Astrocyte (in vitro differentiated cells and primary cell): ENCODE measurements at regions not wholly inside any gene's neighbourhood (a gene's known extent, or its start where the extent isn't known, plus 50 kb on each side); places are given as distances from the start of the nearest gene placed in this dataset.

Source experiments
- DNase-seq: peaks from one replicate; pipeline ENCODE4 v3.0.0-alpha.2; 2010; ENCODE audit warnings: low read depth
- FAIRE-seq: peaks from 2 replicates; lab custom pipeline; 2011; peaks lifted over from hg19 to GRCh38; lab: Jason Lieb, UNC
- H2AFZ ChIP-seq: 2 replicates; pipeline ENCODE4 v1.6.0; 2012; ENCODE audit warnings: low read depth, low read length, inconsistent platforms
- H3K27ac ChIP-seq: 2 replicates; pipeline ENCODE4 v1.5.1; 2011; ENCODE audit warnings: low read depth, low read length, inconsistent platforms
- H3K27me3 ChIP-seq: 2 replicates; pipeline ENCODE4 v1.6.0; 2011; ENCODE audit warnings: low read length, inconsistent platforms; ENCODE audit not compliant: insufficient read depth
- H3K36me3 ChIP-seq: 2 replicates; pipeline ENCODE4 v1.5.1; 2011; ENCODE audit warnings: low read length, inconsistent platforms; ENCODE audit not compliant: insufficient read depth
- H3K4me1 ChIP-seq: 2 replicates; pipeline ENCODE4 v1.5.1; 2011; ENCODE audit warnings: low read length, inconsistent platforms; ENCODE audit not compliant: insufficient read depth
- H3K4me2 ChIP-seq: 2 replicates; pipeline ENCODE4 v1.6.0; 2012; ENCODE audit warnings: low read length, inconsistent platforms
- H3K4me3 ChIP-seq: 2 replicates; pipeline ENCODE4 v1.5.1; 2011; ENCODE audit warnings: low read depth, mild to moderate bottlenecking, low read length, inconsistent platforms; ENCODE audit not compliant: insufficient read depth
- H3K79me2 ChIP-seq: 2 replicates; pipeline ENCODE4 v1.6.0; 2012; ENCODE audit warnings: mild to moderate bottlenecking, low read length, inconsistent platforms; ENCODE audit not compliant: insufficient read depth
- H3K9ac ChIP-seq: 2 replicates; pipeline ENCODE4 v1.6.0; 2012; ENCODE audit warnings: mild to moderate bottlenecking, low read length, inconsistent platforms
- H3K9me3 ChIP-seq: 2 replicates; pipeline ENCODE4 v1.5.1; 2012; ENCODE audit warnings: low read depth, mild to moderate bottlenecking, low read length, inconsistent platforms; ENCODE audit not compliant: insufficient read depth
- H4K20me1 ChIP-seq: 2 replicates; pipeline ENCODE4 v1.6.0; 2012; ENCODE audit warnings: low read length, inconsistent platforms; ENCODE audit not compliant: insufficient read depth
- H3K27ac Mint-ChIP-seq: one replicate; pipeline ENCODE4 v1.8.0; 2021; ENCODE audit warnings: mild to moderate bottlenecking, mixed read lengths; ENCODE audit not compliant: unreplicated experiment
- H3K27me3 Mint-ChIP-seq: one replicate; pipeline ENCODE4 v1.8.0; 2021; ENCODE audit warnings: low read depth, mixed read lengths; ENCODE audit not compliant: unreplicated experiment
- H3K36me3 Mint-ChIP-seq: one replicate; pipeline ENCODE4 v1.8.0; 2021; ENCODE audit warnings: low read depth, mixed read lengths; ENCODE audit not compliant: unreplicated experiment
- H3K4me1 Mint-ChIP-seq: one replicate; pipeline ENCODE4 v1.8.0; 2021; ENCODE audit warnings: low read depth, mixed read lengths; ENCODE audit not compliant: unreplicated experiment
- H3K4me3 Mint-ChIP-seq: one replicate; pipeline ENCODE4 v1.8.0; 2021; ENCODE audit warnings: mild to moderate bottlenecking, moderate library complexity, mixed read lengths; ENCODE audit not compliant: unreplicated experiment
- H3K9me3 Mint-ChIP-seq: one replicate; pipeline ENCODE4 v1.8.0; 2021; ENCODE audit warnings: mild to moderate bottlenecking, mixed read lengths; ENCODE audit not compliant: unreplicated experiment
- EZH2 ChIP-seq: IDR thresholded peaks from 2 replicates; pipeline ENCODE4 v1.6.1; 2012; ENCODE audit warnings: mild to moderate bottlenecking, low read length, inconsistent platforms; ENCODE audit not compliant: insufficient read depth
- TF ChIP-seq, protein P1 (sequence below): IDR thresholded peaks from 2 replicates; pipeline ENCODE4 v1.5.1; 2011; ENCODE audit warnings: low read depth, mild to moderate bottlenecking, inconsistent platforms, low read length, moderate library complexity; ENCODE audit not compliant: insufficient read depth

DNA sequence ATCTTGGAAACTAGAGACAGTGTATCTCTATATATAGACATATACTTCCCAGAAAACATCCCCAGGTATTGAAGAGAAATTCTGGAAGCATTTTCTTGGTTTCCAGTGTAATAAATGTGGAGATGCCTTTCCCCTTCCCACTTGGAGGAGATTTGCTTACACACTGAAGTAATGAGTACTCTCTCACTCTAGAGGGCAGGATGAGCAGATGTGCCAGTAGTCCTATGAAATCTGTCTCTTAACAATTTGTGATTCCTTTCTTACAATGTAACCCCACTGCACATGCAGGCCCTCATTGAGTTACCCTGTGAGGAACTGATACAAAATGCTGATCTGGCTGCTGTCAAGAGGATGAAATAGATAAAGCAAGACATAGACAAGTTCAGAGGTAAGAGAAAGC, 567.2 kb downstream of the SLCO4C1 start:
- Mint-ChIP-seq H3K9me3 (no peaks in the 10 kb centered on the region), H3K36me3 (no peaks in the 10 kb centered on the region), H3K4me3 (no peak overlapping the region), H3K27ac (no peak overlapping the region), H3K4me1 (no peaks in the 10 kb centered on the region), H3K27me3 (no peaks in the 10 kb centered on the region)
- no peak for FAIRE-seq
- H3K4me2 ChIP-seq: no peak overlapping the region
- H3K9me3 ChIP-seq: no peaks in the 10 kb centered on the region
- H3K9ac ChIP-seq: no peak overlapping the region
- H4K20me1 ChIP-seq: no peaks in the 10 kb centered on the region
- H3K79me2 ChIP-seq: no peaks in the 10 kb centered on the region
- no peak overlapping the region for H2AFZ ChIP-seq
- H3K27me3 ChIP-seq: no peaks in the 10 kb centered on the region
- H3K27ac ChIP-seq: no peak overlapping the region
- H3K4me1 ChIP-seq: no peaks in the 10 kb centered on the region
- TF ChIP-seq EZH2: no peak
- TF ChIP-seq, protein P1, sequence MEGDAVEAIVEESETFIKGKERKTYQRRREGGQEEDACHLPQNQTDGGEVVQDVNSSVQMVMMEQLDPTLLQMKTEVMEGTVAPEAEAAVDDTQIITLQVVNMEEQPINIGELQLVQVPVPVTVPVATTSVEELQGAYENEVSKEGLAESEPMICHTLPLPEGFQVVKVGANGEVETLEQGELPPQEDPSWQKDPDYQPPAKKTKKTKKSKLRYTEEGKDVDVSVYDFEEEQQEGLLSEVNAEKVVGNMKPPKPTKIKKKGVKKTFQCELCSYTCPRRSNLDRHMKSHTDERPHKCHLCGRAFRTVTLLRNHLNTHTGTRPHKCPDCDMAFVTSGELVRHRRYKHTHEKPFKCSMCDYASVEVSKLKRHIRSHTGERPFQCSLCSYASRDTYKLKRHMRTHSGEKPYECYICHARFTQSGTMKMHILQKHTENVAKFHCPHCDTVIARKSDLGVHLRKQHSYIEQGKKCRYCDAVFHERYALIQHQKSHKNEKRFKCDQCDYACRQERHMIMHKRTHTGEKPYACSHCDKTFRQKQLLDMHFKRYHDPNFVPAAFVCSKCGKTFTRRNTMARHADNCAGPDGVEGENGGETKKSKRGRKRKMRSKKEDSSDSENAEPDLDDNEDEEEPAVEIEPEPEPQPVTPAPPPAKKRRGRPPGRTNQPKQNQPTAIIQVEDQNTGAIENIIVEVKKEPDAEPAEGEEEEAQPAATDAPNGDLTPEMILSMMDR: no peak
- H3K36me3 ChIP-seq: no peaks in the 10 kb centered on the region
- DNase-seq: no peak
- H3K4me3 ChIP-seq: no peak overlapping the region

DNA sequence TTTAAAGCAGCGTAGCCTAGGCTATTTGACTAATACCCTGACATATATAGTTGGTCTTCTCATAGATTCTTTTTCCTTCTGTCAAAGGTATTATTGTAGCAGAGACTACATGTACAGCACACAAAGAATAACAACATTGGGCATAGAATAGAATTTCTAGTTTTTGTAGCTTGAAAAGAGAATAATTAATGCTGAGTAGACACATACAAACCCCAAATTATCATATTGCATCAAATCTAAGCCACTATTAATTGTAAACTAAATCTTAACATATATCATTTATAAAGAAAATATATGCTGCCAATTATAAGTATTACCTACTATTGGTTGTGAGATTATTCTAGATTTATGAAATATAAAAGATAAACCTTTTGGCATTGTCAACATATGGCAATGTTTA, 574.5 kb downstream of the SLCO4C1 start:
- Histone ChIP-seq H3K4me3 (no peak overlapping the region), H3K9me3 (no peaks in the 10 kb centered on the region), H3K79me2 (no peaks in the 10 kb centered on the region), H3K4me2 (no peak overlapping the region), H3K27me3 (no peaks in the 10 kb centered on the region), H3K27ac (no peak overlapping the region), H4K20me1 (no peaks in the 10 kb centered on the region), H3K9ac (no peak overlapping the region), H3K4me1 (no peaks in the 10 kb centered on the region), H2AFZ (no peak overlapping the region), H3K36me3 (no peaks in the 10 kb centered on the region)
- H3K36me3 Mint-ChIP-seq: no peaks in the 10 kb centered on the region
- DNase-seq: no peak
- no peak overlapping the region for H3K4me3 Mint-ChIP-seq
- no peaks in the 10 kb centered on the region for H3K9me3 Mint-ChIP-seq
- no peaks in the 10 kb centered on the region for H3K4me1 Mint-ChIP-seq
- TF ChIP-seq, protein P1: no peak
- TF ChIP-seq EZH2: no peak
- FAIRE-seq: no peak
- H3K27ac Mint-ChIP-seq: no peak overlapping the region
- no peaks in the 10 kb centered on the region for H3K27me3 Mint-ChIP-seq

DNA sequence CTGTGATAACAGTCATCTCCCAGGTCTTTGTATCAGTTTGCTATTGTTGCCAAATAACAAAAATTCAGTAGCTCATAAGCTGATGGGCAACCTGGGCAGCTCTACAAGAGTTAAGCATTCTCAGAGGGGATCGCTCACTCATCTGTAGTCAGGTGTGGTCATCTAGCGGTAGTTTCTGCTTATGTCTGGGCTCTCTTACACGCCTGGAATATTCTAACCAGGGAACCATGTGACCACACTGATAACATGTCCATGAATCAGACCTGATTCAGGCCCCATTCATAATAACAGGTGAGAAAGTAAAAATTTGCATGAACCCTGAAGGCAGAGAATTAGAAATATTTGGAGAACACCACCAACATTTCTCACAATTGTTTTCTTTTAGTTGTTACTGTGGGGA, 576.1 kb downstream of the SLCO4C1 start:
- Mint-ChIP-seq H3K9me3 (no peaks in the 10 kb centered on the region), H3K4me1 (no peaks in the 10 kb centered on the region), H3K36me3 (no peaks in the 10 kb centered on the region), H3K27ac (no peak overlapping the region), H3K4me3 (no peak overlapping the region), H3K27me3 (no peaks in the 10 kb centered on the region)
- no peak for FAIRE-seq
- Histone ChIP-seq H3K27me3 (no peaks in the 10 kb centered on the region), H3K79me2 (no peaks in the 10 kb centered on the region), H3K9me3 (no peaks in the 10 kb centered on the region), H4K20me1 (no peaks in the 10 kb centered on the region), H2AFZ (no peak overlapping the region), H3K4me3 (no peak overlapping the region), H3K36me3 (no peaks in the 10 kb centered on the region), H3K27ac (no peak overlapping the region), H3K4me1 (no peaks in the 10 kb centered on the region), H3K9ac (no peak overlapping the region), H3K4me2 (no peak overlapping the region)
- no peak for TF ChIP-seq EZH2
- TF ChIP-seq, protein P1: no peak
- no peak for DNase-seq
